ENCODE measurements at regions not wholly inside any gene's neighbourhood (a gene's known extent, or its start where the extent isn't known, plus 50 kb on each side); places are given as distances from the start of the nearest gene placed in this dataset.

DNA sequence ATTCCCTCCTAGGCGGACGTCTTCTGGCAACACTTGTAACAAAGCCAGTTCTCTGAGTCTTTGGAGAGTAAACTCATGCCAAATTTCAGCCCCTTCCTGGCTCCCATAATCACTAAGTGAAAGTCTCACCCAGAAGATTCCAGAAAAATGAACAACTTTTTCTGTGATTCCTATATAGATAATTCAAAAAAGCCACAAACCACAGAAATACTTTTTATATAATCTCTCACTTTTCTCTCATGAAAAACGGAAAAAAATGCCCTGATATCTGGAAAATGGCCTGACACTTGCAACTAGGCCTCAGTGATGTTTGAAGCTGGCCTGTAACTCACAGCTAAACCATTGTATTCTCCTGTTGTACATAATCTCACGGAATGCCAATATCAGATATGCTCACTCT, 296.2 kb downstream of the HTR7 start:
- no peak overlapping the region for H3K4me2 ChIP-seq (ENCODE audit: extremely low read depth, insufficient read depth, low read length)

DNA sequence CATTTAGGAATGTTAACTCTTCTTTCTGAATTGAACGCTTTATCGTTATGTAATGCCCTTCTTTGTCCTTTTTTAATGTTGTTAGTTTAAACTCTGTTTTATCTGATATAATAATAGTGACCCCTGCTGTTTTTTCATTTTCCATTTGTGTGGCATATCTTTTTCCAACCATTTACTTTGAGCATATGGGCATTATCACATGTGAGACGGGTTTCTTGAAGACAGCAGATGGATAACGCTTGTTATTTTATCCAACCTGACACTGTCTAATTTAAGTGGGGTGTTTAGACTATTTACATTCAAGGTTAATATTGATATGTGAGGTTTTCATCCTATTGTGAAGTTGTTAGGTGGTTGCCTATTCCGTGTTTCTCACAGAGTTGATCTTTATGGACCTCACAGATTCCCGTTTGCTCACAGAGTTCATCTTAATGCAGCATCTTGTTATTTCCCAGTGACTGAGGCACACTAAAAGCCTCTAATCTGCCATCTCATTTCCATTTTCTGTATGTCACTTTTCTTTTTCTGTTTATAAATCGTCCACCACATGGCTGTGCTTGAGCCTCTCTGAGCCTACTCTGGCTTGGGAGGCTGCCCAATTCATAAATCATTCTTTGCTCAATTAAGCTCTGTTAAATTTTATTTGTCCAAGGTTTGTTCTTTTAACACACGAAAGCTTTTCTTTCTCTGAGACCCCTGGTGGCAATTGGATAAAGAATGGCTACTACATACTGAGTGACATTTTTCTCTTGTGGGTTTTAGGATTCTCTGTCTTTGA, 286.2 kb downstream of the HTR7 start:
- no peaks in the 10 kb centered on the region for H3K9me3 ChIP-seq (ENCODE audit: control insufficient read depth, insufficient read depth, low read depth, low read length)
- no peaks in the 10 kb centered on the region for H3K4me1 ChIP-seq (ENCODE audit: control insufficient read depth, extremely low read depth, insufficient read depth, low read length)
- no peaks in the 10 kb centered on the region for H4K20me1 ChIP-seq (ENCODE audit: control insufficient read depth, extremely low read depth, insufficient read depth, low read length)
- H3K27ac ChIP-seq (ENCODE audit: insufficient read depth, low read length) = no peak overlapping the region
- H3K4me2 ChIP-seq (ENCODE audit: extremely low read depth, insufficient read depth, low read length) = no peak overlapping the region
- H3K27me3 ChIP-seq (ENCODE audit: control insufficient read depth, insufficient read depth, low read length) = no peaks in the 10 kb centered on the region
- no peak overlapping the region for H3K4me3 ChIP-seq (replicated peaks in 1 of 4; ENCODE audit: control extremely low read depth in 1 of 4, insufficient read depth in 1 of 4, low read depth in 3 of 4, low read length in 4 of 4)
- no peaks in the 10 kb centered on the region for H3K79me2 ChIP-seq (ENCODE audit: control insufficient read depth, insufficient read depth, low read length)
- TF ChIP-seq CTCF (conservative IDR thresholded peaks at IDR 0.05 in 1 of 2, IDR thresholded peaks at IDR 0.05 in 1 of 2; ENCODE audit: low read depth in 1 of 2, low read length in 2 of 2) = peak in 1 of 2 donors; percentile 1
- TF ChIP-seq EZH2 (IDR thresholded peaks at IDR 0.05; ENCODE audit: low read length, missing control alignments) = no peak
- H2AFZ ChIP-seq (ENCODE audit: low read length) = no peak overlapping the region
- H3K36me3 ChIP-seq (ENCODE audit: control insufficient read depth, insufficient read depth, low read length) = no peaks in the 10 kb centered on the region
- peak; percentile 56 to 68 for DNase-seq (ENCODE audit: low read depth in 2 of 2)
- H3K9ac ChIP-seq (ENCODE audit: insufficient read depth, low read length) = no peak overlapping the region

More for the DNA sequence above, 296.2 kb downstream of the HTR7 start:
- H4K20me1 ChIP-seq (ENCODE audit: control insufficient read depth, extremely low read depth, insufficient read depth, low read length) = no peaks in the 10 kb centered on the region
- H3K36me3 ChIP-seq (ENCODE audit: control insufficient read depth, insufficient read depth, low read length) = no peaks in the 10 kb centered on the region
- peak in 1 of 2 donors; percentile 55 for DNase-seq (ENCODE audit: low read depth in 2 of 2)
- no peak overlapping the region for H3K9ac ChIP-seq (ENCODE audit: insufficient read depth, low read length)
- no peaks in the 10 kb centered on the region for H3K9me3 ChIP-seq (ENCODE audit: control insufficient read depth, insufficient read depth, low read depth, low read length)
- no peaks in the 10 kb centered on the region for H3K79me2 ChIP-seq (ENCODE audit: control insufficient read depth, insufficient read depth, low read length)
- H3K27me3 ChIP-seq (ENCODE audit: control insufficient read depth, insufficient read depth, low read length) = no peaks in the 10 kb centered on the region
- H3K27ac ChIP-seq (ENCODE audit: insufficient read depth, low read length) = no peak overlapping the region
- no peaks in the 10 kb centered on the region for H3K4me1 ChIP-seq (ENCODE audit: control insufficient read depth, extremely low read depth, insufficient read depth, low read length)
- H2AFZ ChIP-seq (ENCODE audit: low read length) = no peak overlapping the region
- no peak overlapping the region for H3K4me3 ChIP-seq (replicated peaks in 1 of 4; ENCODE audit: control extremely low read depth in 1 of 4, insufficient read depth in 1 of 4, low read depth in 3 of 4, low read length in 4 of 4)
- no peak for TF ChIP-seq CTCF (conservative IDR thresholded peaks at IDR 0.05 in 1 of 2, IDR thresholded peaks at IDR 0.05 in 1 of 2; ENCODE audit: low read depth in 1 of 2, low read length in 2 of 2)
- TF ChIP-seq EZH2 (IDR thresholded peaks at IDR 0.05; ENCODE audit: low read length, missing control alignments) = no peak

DNA sequence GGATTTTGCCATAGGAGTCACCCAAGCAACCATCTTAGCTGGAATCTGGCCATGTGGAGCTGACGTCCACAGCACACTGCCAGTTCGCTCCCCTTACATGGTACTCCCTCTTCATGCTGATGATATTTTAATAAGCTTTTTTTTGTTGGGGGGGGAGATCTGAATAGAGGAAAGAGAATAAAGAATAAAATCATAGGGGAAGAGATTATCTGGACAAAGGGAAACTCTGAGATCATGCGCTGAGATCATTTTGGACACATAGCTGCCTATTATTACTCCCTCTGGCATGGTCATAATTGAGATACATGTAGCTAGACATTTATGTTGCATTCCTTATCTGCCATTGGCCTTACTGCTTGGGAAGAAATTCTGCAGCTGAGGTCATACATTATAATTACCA, 282.7 kb downstream of the HTR7 start:
- Histone ChIP-seq H3K9me3 (ENCODE audit: control insufficient read depth, insufficient read depth, low read depth, low read length) (no peaks in the 10 kb centered on the region), H3K9ac (ENCODE audit: insufficient read depth, low read length) (no peak overlapping the region), H3K4me3 (replicated peaks in 1 of 4; ENCODE audit: control extremely low read depth in 1 of 4, insufficient read depth in 1 of 4, low read depth in 3 of 4, low read length in 4 of 4) (no peak overlapping the region), H3K36me3 (ENCODE audit: control insufficient read depth, insufficient read depth, low read length) (no peaks in the 10 kb centered on the region), H4K20me1 (ENCODE audit: control insufficient read depth, extremely low read depth, insufficient read depth, low read length) (no peaks in the 10 kb centered on the region), H3K4me1 (ENCODE audit: control insufficient read depth, extremely low read depth, insufficient read depth, low read length) (no peaks in the 10 kb centered on the region), H3K27me3 (ENCODE audit: control insufficient read depth, insufficient read depth, low read length) (no peaks in the 10 kb centered on the region), H3K79me2 (ENCODE audit: control insufficient read depth, insufficient read depth, low read length) (no peaks in the 10 kb centered on the region), H3K4me2 (ENCODE audit: extremely low read depth, insufficient read depth, low read length) (no peak overlapping the region), H3K27ac (ENCODE audit: insufficient read depth, low read length) (no peak overlapping the region), H2AFZ (ENCODE audit: low read length) (no peak overlapping the region)
- no peak for DNase-seq (ENCODE audit: low read depth in 2 of 2)
- TF ChIP-seq EZH2 (IDR thresholded peaks at IDR 0.05; ENCODE audit: low read length, missing control alignments) (no peak), CTCF (conservative IDR thresholded peaks at IDR 0.05 in 1 of 2, IDR thresholded peaks at IDR 0.05 in 1 of 2; ENCODE audit: low read depth in 1 of 2, low read length in 2 of 2) (no peak)

Measured in fibroblast of lung (primary cell).